GM18508 (cell line): ENCODE measurements at regions not wholly inside any gene's neighbourhood (a gene's known extent, or its start where the extent isn't known, plus 50 kb on each side); places are given as distances from the start of the nearest gene placed in this dataset.
"Not testable (repeated sequence)": the region's sequence is repeated elsewhere in the genome, so short reads cannot be mapped to it uniquely, and the experiment has no call there.

Source experiments
- ATAC-seq: cut with Tn5 transposase; IDR thresholded peaks from one replicate; pipeline ENCODE4 v1.9.1; 2021; ENCODE audit warnings: moderate number of reproducible peaks; ENCODE audit not compliant: insufficient read depth, unreplicated experiment

- no peak for ATAC-seq
Observed at GRCh38 chr2:122651780-122652179, 896.3 kb downstream of the TSN start.

- ATAC-seq: no peak
Observed at GRCh38 chr2:122652670-122653069, 897.2 kb downstream of the TSN start.

- ATAC-seq: no peak
Observed at GRCh38 chr2:122656403-122656802, 901.0 kb downstream of the TSN start.

- no peak for ATAC-seq
Observed at GRCh38 chr2:122660786-122661634, 905.6 kb downstream of the TSN start.

DNA sequence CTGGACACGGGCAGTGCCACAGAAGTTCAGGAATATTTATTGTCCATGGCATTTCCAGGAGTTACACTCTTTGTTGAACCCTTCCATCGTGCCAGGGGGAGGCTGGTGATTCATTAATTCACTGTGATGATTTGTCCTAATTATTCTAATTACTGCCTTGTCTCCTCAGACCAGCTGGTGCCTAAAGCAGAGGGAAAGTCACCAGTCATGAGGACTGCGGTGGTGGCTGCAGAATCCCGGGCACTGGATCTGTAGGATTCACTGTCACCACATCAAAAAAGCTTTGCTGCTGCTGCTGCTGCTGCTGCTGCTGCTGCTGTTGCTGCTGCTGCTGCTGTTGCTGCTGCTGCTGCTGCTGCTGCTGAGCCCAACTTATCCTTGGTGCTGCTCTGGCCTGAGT lies 908.2 kb downstream of the TSN start:
- no peak for ATAC-seq

- no peak for ATAC-seq
Observed at GRCh38 chr2:122669627-122670026, 914.2 kb downstream of the TSN start.

GRCh38 chr2:122670897-122671296 lies 915.4 kb downstream of the TSN start:
- ATAC-seq: no peak

DNA sequence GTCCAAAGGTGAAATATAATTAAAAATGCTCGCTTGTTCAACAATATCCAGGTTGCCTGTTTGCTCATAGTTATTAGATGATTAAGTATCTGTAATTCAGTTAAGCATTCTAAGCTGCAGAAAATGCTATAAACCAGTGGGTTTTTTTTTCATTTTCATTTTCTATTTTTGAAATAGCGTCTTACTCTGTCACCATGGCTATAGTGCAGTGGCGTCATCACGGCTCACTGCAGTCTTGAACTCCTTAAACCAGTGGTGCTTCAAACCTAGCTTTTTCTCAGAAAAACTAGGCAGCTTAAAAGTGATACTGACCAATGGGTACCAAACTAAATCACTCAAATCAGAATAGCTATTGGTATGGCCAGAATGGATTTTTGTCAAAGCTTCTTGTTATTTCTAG lies 925.2 kb downstream of the TSN start:
- no peak for ATAC-seq

DNA sequence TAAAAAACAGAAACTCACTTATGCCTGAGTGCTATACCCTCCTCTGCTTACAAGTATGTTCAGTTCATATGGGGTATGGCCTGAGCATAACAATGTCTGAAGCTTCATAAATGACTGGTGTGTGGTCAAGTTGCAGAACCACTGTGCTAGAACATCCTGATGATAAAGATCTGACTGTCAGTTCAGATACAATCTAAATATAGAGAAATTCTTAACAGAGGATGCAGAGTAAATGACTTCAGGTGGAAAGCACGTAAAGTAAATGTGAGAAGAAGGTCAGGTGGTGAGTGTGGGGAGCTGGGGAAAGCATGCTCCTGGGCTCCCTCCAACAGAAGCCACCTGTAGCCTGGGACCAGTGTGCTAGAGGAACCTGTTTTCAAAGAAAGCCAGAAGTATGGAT lies 926.2 kb downstream of the TSN start:
- peak; percentile 64 for ATAC-seq

DNA sequence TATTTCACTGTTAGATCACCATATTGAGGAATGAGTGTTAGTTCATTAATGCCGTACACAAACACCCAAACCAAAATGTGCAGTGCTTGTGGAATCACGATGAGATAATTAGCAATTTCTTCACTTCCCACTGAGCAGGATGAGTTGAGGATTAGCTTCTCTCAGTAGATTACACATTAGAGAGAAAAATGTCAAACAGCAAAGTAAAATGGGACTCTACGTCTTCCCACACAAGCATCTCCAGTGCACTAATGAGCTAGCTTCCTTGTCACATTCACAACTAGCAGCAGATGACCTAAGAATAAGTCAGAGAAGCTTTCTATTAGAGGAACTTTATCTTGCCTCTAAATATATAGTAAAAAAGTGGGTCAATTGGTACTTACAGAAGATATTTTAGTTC lies 926.9 kb downstream of the TSN start:
- ATAC-seq: no peak

GRCh38 chr2:122683018-122683417 lies 927.6 kb downstream of the TSN start:
- ATAC-seq: no peak

GRCh38 chr2:122692400-122693083 lies 937.1 kb downstream of the TSN start:
- no peak for ATAC-seq

DNA sequence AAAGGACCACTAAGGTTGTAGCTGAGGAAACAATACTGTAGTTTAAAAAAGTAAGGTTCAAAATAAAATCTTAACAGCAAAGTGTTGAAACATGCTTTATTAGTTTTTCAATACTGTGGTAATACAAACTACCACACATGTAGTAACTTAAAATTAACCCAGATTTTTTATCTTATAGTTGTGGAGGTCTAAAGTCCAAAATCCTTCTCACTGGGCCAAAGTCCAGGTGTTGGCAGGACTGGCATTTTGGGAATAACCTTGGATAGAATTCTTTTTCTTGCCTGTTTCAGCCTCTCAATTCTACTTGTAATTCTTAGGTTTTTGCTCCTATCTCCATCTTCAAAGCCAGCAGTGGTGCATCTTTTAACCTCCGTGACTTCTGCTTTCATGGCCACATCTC lies 942.0 kb downstream of the TSN start:
- no peak for ATAC-seq

DNA sequence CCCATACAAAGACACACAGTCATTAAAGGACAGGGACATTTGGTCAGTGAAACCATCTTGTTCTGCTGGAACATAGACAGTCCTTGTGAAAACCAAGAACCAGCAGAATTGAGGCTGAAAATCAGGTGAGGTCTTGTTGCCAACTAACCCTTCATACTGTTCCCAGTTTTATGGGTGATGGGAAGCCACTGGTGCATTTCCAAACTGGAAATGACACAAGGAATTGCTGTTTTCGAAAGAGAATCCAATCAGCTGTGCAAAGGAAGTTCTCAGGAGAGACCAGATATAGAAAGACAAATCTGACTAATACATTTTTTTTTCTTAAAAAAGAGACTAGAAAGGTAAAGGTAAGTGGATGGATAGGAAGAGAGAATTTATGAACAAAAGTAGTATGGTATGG lies 948.2 kb downstream of the TSN start:
- no peak for ATAC-seq

DNA sequence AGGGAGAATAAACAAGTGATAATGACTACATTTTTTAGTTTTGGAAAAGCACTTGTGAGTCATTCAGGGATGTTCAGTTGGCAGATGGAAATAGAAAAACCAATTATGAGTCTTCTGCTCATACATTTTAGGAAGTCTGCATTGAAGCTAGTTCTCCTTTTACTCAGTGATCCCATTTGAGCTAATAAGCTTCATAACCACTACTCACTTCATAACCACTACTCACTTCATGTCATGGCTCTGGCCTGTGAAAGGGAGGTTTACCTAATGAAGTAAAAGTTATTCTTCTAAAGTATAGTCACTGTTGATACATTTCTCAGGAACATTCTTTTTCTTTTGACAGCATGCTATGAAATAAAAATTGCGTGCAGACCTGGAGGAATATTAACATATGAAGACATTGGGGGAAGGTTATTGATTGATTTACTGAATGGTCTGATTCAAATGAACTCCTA lies 948.7 kb downstream of the TSN start:
- ATAC-seq: peak; percentile 56

DNA sequence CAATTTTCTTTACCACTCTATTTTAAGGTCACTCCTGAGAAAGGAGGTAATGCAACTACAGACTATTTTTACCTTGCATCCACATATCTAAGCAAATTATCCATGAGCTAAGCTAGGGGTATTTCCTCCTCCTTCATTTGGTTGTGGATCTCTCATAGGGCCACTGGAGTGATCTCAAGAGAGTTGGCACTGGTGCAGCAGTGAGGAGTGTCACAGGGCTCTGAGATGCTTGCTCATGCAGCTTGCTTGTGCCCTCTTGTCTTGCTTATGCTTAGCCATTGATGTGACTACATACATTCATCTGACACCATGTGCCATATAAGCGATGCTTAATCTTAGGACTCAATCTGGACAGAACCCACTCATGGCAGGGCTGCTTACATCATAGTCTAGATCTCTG lies 950.3 kb downstream of the TSN start:
- no peak for ATAC-seq

GRCh38 chr2:122706757-122707223 lies 951.3 kb downstream of the TSN start:
- ATAC-seq: no peak

DNA sequence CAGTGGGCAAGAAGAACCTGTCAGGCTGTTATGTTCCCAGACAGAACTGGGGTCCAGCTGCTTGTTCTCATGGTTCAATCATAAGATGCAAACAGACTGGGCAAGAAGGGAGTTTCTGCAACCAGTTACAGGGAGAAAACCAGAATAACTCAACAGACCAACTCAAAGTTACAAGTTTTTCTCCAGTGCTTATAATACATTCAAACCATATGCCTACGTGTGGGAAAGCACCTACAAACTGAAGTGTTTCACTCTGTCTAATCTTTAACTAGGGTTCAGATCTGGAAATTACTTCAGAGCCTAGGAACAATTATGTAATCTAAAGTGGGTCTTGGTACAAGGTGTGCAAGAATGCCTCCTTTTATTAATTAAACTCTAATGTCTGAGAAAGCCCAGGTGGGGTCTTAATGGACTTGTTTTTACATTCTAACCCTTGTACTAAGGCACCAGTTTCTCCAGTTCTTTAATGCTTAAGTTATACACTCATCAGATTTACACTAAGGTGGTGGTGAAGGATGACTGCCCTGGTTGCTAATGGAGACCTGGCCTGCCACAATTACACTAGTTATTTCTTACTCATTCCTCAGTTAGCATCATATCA lies 951.9 kb downstream of the TSN start:
- ATAC-seq: peak; percentile 64

GRCh38 chr2:122710049-122710448 lies 954.6 kb downstream of the TSN start:
- no peak for ATAC-seq

- no peak for ATAC-seq
Observed at GRCh38 chr2:122713800-122714199, 958.3 kb downstream of the TSN start.

DNA sequence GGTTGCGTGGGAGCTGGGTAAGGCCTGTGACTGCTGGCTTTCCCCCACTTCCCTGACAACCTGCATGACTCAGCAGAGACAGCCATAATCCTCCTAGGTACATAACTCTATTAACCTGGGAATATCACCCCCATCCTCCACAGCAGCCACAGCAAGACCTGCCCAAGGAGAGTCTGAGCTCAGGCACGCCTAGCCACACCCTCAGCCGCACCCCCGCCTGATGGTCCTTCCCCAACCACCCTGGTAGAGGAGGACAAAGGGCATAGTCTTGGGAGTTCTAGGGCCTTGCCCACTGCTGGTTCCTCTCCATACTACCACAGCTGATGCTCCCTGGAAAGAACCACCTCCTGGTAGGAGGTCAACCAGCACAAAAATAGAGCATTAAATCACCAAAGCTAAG lies 965.4 kb downstream of the TSN start:
- ATAC-seq: not testable (repeated sequence)
